Transverse colon (tissue), 4 donors: ENCODE measurements at regions not wholly inside any gene's neighbourhood (a gene's known extent, or its start where the extent isn't known, plus 50 kb on each side); places are given as distances from the start of the nearest gene placed in this dataset.

Experiments
- DNase-seq: peaks from one replicate; pipeline ENCODE4 v3.0.0-alpha.2; 2019
- H3K27ac ChIP-seq, 4 donors: fragments of 200-600 bp; sonication (generic); 2 replicates each; pipeline ENCODE4 v1.5.1; 2016 to 2018; ENCODE audit warnings: inconsistent platforms in 4 of 4
- H3K27me3 ChIP-seq: fragments of 200-600 bp; sonication (generic); 2 replicates; pipeline ENCODE4 v1.5.1; 2017; ENCODE audit warnings: inconsistent platforms
- H3K36me3 ChIP-seq, 4 donors: fragments of 200-600 bp; sonication (generic); 2 replicates each; pipeline ENCODE4 v1.5.1; 2017 to 2019; ENCODE audit warnings: inconsistent platforms in 4 of 4
- H3K4me1 ChIP-seq, 4 donors: fragments of 200-600 bp; sonication (generic); 2 replicates each; pipeline ENCODE4 v1.5.1; 2017 to 2020; ENCODE audit warnings: inconsistent platforms in 4 of 4
- H3K4me3 ChIP-seq, 4 donors: fragments of 200-600 bp; sonication (generic); 1 replicate in 1 of 4; 2 replicates in 3 of 4; pipeline versions ENCODE4 v1.5.1 to v1.6.1; 2017 to 2019; ENCODE audit warnings: inconsistent platforms in 4 of 4
- H3K9me3 ChIP-seq, 2 donors: fragments of 200-600 bp; sonication (generic); 2 replicates each; pipeline ENCODE4 v1.5.1; 2017 to 2019; ENCODE audit warnings: inconsistent platforms in 2 of 2
- CTCF ChIP-seq, 5 experiments: fragments of 200-600 bp in 3 of 5; fragments of 450-650 bp in 2 of 5; sonication (generic) in 3 of 5; IDR thresholded peaks; 1 replicate in 2 of 5; 2 replicates in 3 of 5; pipeline ENCODE4 v1.5.1; 2016 to 2017; ENCODE audit warnings: antibody characterized with exemption in 5 of 5, inconsistent platforms in 3 of 5, mild to moderate bottlenecking in 2 of 5, moderate library complexity in 1 of 5
- EP300 ChIP-seq: sonication (generic); formaldehyde crosslinking; IDR thresholded peaks from one replicate; pipeline ENCODE4 v1.6.1; 2017; ENCODE audit warnings: antibody characterized with exemption, low read depth
- POLR2A ChIP-seq: fragments of 450-650 bp; IDR thresholded peaks from one replicate; pipeline ENCODE4 v1.6.1; 2016; ENCODE audit warnings: antibody characterized with exemption, mild to moderate bottlenecking, moderate library complexity
- POLR2AphosphoS5 ChIP-seq, 3 donors: sonication (generic); formaldehyde crosslinking; IDR thresholded peaks; one replicate each; pipeline ENCODE4 v1.6.1; 2016; ENCODE audit warnings: antibody characterized with exemption in 3 of 3
- WGBS, 2 donors: methylation state at CpG; one replicate each; pipeline ENCODE4 v1.1.5; 2018; ENCODE audit warnings: low coverage in 1 of 2; 5-methylcytosine and 5-hydroxymethylcytosine counted together
- in situ Hi-C, 4 donors: fragments of 200-750 bp; cut with MboI; loops; one replicate each; pipeline versions ENCODE4 v1.15.0 to v1.15.1; 2017; ENCODE audit warnings: low sequenced_read_pairs in 3 of 4, low pct_ligation_motif_present in 1 of 4, low pct_unique_long_range_greater_than_20kb in 1 of 4
- intact Hi-C: fragments of 100-400 bp; cut with DNase I; formaldehyde crosslinking; loops from one replicate; pipeline ENCODE4 v1.15.1; 2023; ENCODE audit warnings: low total_unique reads

- Histone ChIP-seq H3K36me3 (no peaks in the 10 kb centered on the region), H3K4me3 (no peak overlapping the region), H3K9me3 (no peaks in the 10 kb centered on the region), H3K27me3 (no peaks in the 10 kb centered on the region), H3K4me1 (peaks cover 0 to 4% (median 2%) of the 10 kb centered on the region in 4 donors), H3K27ac (no peak overlapping the region)
- in situ Hi-C loops: no loop called here
- no peak for DNase-seq
- TF ChIP-seq POLR2A: no peak
- no peak for TF ChIP-seq EP300
- no peak for TF ChIP-seq POLR2AphosphoS5 (IDR thresholded peaks at IDR 0.05)
- no peak for TF ChIP-seq CTCF (IDR thresholded peaks at IDR 0.05)
- intact Hi-C loops: no loop called here
- WGBS, 2 donors: 0% methylated on average over 1 of the region's 1 CpG; no CpG with 5 or more reads in 1 of the 2 donors
Observed at GRCh38 chr6:21981235-21981833, 315.5 kb downstream of the PRL start.

GRCh38 chr6:21984135-21984534 lies 312.7 kb downstream of the PRL start:
- no peaks in the 10 kb centered on the region for H3K36me3 ChIP-seq
- in situ Hi-C loops: no loop called here
- no peaks in the 10 kb centered on the region for H3K9me3 ChIP-seq
- WGBS, 2 donors: 77 to 82% methylated on average over 4 of the region's 4 CpGs
- no peak overlapping the region for H3K27ac ChIP-seq
- H3K4me3 ChIP-seq: no peak overlapping the region
- no peaks in the 10 kb centered on the region for H3K27me3 ChIP-seq
- intact Hi-C loops: no loop called here
- no peak for DNase-seq
- H3K4me1 ChIP-seq: peaks cover 4 to 21% (median 12%) of the 10 kb centered on the region in 4 donors
- TF ChIP-seq CTCF (IDR thresholded peaks at IDR 0.05): no peak
- no peak for TF ChIP-seq EP300
- no peak for TF ChIP-seq POLR2AphosphoS5 (IDR thresholded peaks at IDR 0.05)
- TF ChIP-seq POLR2A: no peak

- Histone ChIP-seq H3K27ac (no peak overlapping the region), H3K9me3 (no peaks in the 10 kb centered on the region), H3K36me3 (no peaks in the 10 kb centered on the region), H3K27me3 (no peaks in the 10 kb centered on the region), H3K4me1 (peaks cover 4 to 21% (median 12%) of the 10 kb centered on the region in 4 donors), H3K4me3 (no peak overlapping the region)
- intact Hi-C loops (no loop called here), in situ Hi-C loops (no loop called here)
- no peak for DNase-seq
- 31 to 45% methylated on average over 1 of the region's 1 CpG for WGBS, 2 donors
- TF ChIP-seq CTCF (IDR thresholded peaks at IDR 0.05): no peak
- TF ChIP-seq POLR2A: no peak
- TF ChIP-seq EP300: no peak
- TF ChIP-seq POLR2AphosphoS5 (IDR thresholded peaks at IDR 0.05): no peak
Observed at GRCh38 chr6:21984561-21984960, 312.3 kb downstream of the PRL start.

GRCh38 chr6:21985904-21986303 lies 310.9 kb downstream of the PRL start:
- no peak for DNase-seq
- Histone ChIP-seq H3K9me3 (no peaks in the 10 kb centered on the region), H3K27ac (no peak overlapping the region), H3K4me1 (peaks cover 4 to 21% (median 12%) of the 10 kb centered on the region in 4 donors), H3K4me3 (no peak overlapping the region), H3K36me3 (no peaks in the 10 kb centered on the region), H3K27me3 (no peaks in the 10 kb centered on the region)
- in situ Hi-C loops (no loop called here), intact Hi-C loops (no loop called here)
- TF ChIP-seq EP300 (no peak), POLR2A (no peak), CTCF (IDR thresholded peaks at IDR 0.05) (no peak), POLR2AphosphoS5 (IDR thresholded peaks at IDR 0.05) (no peak)
- WGBS, 2 donors: 82 to 100% methylated on average over 1 of the region's 1 CpG
